HEK293 (cell line): ENCODE measurements at regions not wholly inside any gene's neighbourhood (a gene's known extent, or its start where the extent isn't known, plus 50 kb on each side); places are given as distances from the start of the nearest gene placed in this dataset.

Source experiments
- CTCF ChIA-PET: fragments of 350-600 bp; formaldehyde crosslinking; extraction: SDS; loops from one replicate; lab custom pipeline; 2021; ENCODE audit warnings: antibody characterized with exemption; lab: Yijun Ruan, JAX
- POLR2A ChIA-PET: fragments of 300-600 bp; formaldehyde crosslinking; extraction: SDS; loops from one replicate; lab custom pipeline; 2020; ENCODE audit warnings: antibody characterized with exemption, inconsistent platforms; lab: Yijun Ruan, JAX
- H3K27ac ChIP-seq: fragments of 200-500 bp; sonication (Bioruptor generic); 2 replicates; pipeline ENCODE4 v1.5.1; 2014; ENCODE audit warnings: low read depth, low read length, control low read depth, inconsistent platforms; ENCODE audit errors: extremely low read depth
- H3K36me3 ChIP-seq, 2 experiments: fragments of 200-500 bp in 1 of 2; sonication (Bioruptor generic) in 1 of 2; 1 replicate in 1 of 2; 2 replicates in 1 of 2; pipeline ENCODE4 v1.5.1; 2014 to 2017; ENCODE audit warnings: inconsistent platforms in 2 of 2, low read length in 2 of 2; ENCODE audit not compliant: control insufficient read depth in 2 of 2, insufficient read depth in 1 of 2
- H3K4me1 ChIP-seq: fragments of 200-500 bp; sonication (Bioruptor generic); 2 replicates; pipeline ENCODE4 v1.5.1; 2014; ENCODE audit warnings: mild to moderate bottlenecking, low read length, inconsistent platforms; ENCODE audit not compliant: control insufficient read depth, insufficient read depth
- H3K4me3 ChIP-seq: 2 replicates; pipeline ENCODE4 v1.5.1; 2011; ENCODE audit warnings: low read depth, mild to moderate bottlenecking, control low read depth, low read length, moderate library complexity
- H3K9me3 ChIP-seq: fragments of 200-500 bp; sonication (Bioruptor generic); 2 replicates; pipeline ENCODE4 v1.5.1; 2014; ENCODE audit warnings: low read depth, low read length, inconsistent platforms; ENCODE audit not compliant: control insufficient read depth, insufficient read depth
- GLIS1 ChIP-seq: fragments of 450-650 bp; formaldehyde crosslinking; IDR thresholded peaks from 2 replicates; pipeline ENCODE4 v1.5.1; 2016; ENCODE audit warnings: missing biosample characterization, missing genetic modification characterization
- KLF17 ChIP-seq: fragments of 450-650 bp; formaldehyde crosslinking; IDR thresholded peaks from 2 replicates; pipeline ENCODE4 v1.5.1; 2016; ENCODE audit warnings: missing biosample characterization, missing genetic modification characterization
- TCF7L2 ChIP-seq: IDR thresholded peaks from 2 replicates; pipeline ENCODE4 v1.6.1; 2011; ENCODE audit warnings: low read depth, mild to moderate bottlenecking, inconsistent platforms, low read length, moderate library complexity, borderline replicate concordance
- TRIM28 ChIP-seq: IDR thresholded peaks from 2 replicates; pipeline ENCODE4 v1.6.1; 2011; ENCODE audit warnings: low read length, control low read depth, borderline replicate concordance
- ZBTB10 ChIP-seq: fragments of 450-650 bp; formaldehyde crosslinking; IDR thresholded peaks from 2 replicates; pipeline ENCODE4 v1.5.1; 2016; ENCODE audit warnings: missing biosample characterization, missing genetic modification characterization
- ZBTB11 ChIP-seq: fragments of 450-650 bp; formaldehyde crosslinking; conservative IDR thresholded peaks from 2 replicates; pipeline ENCODE4 v1.5.1; 2016; ENCODE audit warnings: low read depth, missing biosample characterization, missing genetic modification characterization
- ZEB2 ChIP-seq: fragments of 450-650 bp; formaldehyde crosslinking; IDR thresholded peaks from 2 replicates; pipeline ENCODE4 v1.5.1; 2016; ENCODE audit warnings: missing biosample characterization, missing genetic modification characterization
- ZNF114 ChIP-seq: fragments of 450-650 bp; formaldehyde crosslinking; IDR thresholded peaks from 2 replicates; pipeline ENCODE4 v1.5.0; 2017; ENCODE audit warnings: missing biosample characterization, missing genetic modification characterization
- ZNF132 ChIP-seq: fragments of 450-650 bp; formaldehyde crosslinking; IDR thresholded peaks from 2 replicates; pipeline ENCODE4 v1.5.1; 2017; ENCODE audit warnings: missing biosample characterization, missing genetic modification characterization, borderline replicate concordance
- ZNF169 ChIP-seq: fragments of 450-650 bp; formaldehyde crosslinking; IDR thresholded peaks from 2 replicates; pipeline ENCODE4 v1.5.1; 2016; ENCODE audit warnings: missing biosample characterization, missing genetic modification characterization
- ZNF2 ChIP-seq: fragments of 450-650 bp; formaldehyde crosslinking; IDR thresholded peaks from 2 replicates; pipeline ENCODE4 v1.5.1; 2016; ENCODE audit warnings: missing biosample characterization, missing genetic modification characterization
- ZNF221 ChIP-seq: fragments of 450-650 bp; formaldehyde crosslinking; IDR thresholded peaks from 2 replicates; pipeline ENCODE4 v1.5.1; 2017; ENCODE audit warnings: missing biosample characterization, missing genetic modification characterization, borderline replicate concordance
- ZNF248 ChIP-seq: fragments of 450-650 bp; formaldehyde crosslinking; IDR thresholded peaks from 2 replicates; pipeline ENCODE4 v1.5.1; 2017; ENCODE audit warnings: missing biosample characterization, missing genetic modification characterization
- ZNF362 ChIP-seq: fragments of 450-650 bp; formaldehyde crosslinking; IDR thresholded peaks from 2 replicates; pipeline ENCODE4 v1.5.1; 2016; ENCODE audit warnings: missing biosample characterization, missing genetic modification characterization
- ZNF510 ChIP-seq: fragments of 450-650 bp; formaldehyde crosslinking; IDR thresholded peaks from 2 replicates; pipeline ENCODE4 v1.5.1; 2018; ENCODE audit warnings: mild to moderate bottlenecking, missing genetic modification characterization, missing biosample characterization; ENCODE audit not compliant: insufficient replicate concordance
- ZNF629 ChIP-seq: fragments of 450-650 bp; formaldehyde crosslinking; IDR thresholded peaks from 2 replicates; pipeline ENCODE4 v1.5.1; 2017; ENCODE audit warnings: missing biosample characterization, missing genetic modification characterization
- ZNF660 ChIP-seq: fragments of 450-650 bp; IDR thresholded peaks from 2 replicates; pipeline ENCODE4 v1.5.1; 2018; ENCODE audit warnings: missing biosample characterization, mild to moderate bottlenecking, missing genetic modification characterization
- ZNF76 ChIP-seq: fragments of 450-650 bp; formaldehyde crosslinking; IDR thresholded peaks from 2 replicates; pipeline ENCODE4; 2016; ENCODE audit warnings: low read depth, missing biosample characterization, missing genetic modification characterization, borderline replicate concordance
- TF ChIP-seq, protein P1 (sequence below): fragments of 450-650 bp; IDR thresholded peaks from 2 replicates; pipeline ENCODE4 v1.5.1; 2018; ENCODE audit warnings: missing biosample characterization, mild to moderate bottlenecking, missing genetic modification characterization
- TF ChIP-seq, protein P2 (sequence below): fragments of 450-650 bp; formaldehyde crosslinking; IDR thresholded peaks from 2 replicates; pipeline ENCODE4 v1.5.1; 2017; ENCODE audit warnings: missing biosample characterization, missing genetic modification characterization
- TF ChIP-seq, protein P3 (sequence below): fragments of 450-650 bp; formaldehyde crosslinking; IDR thresholded peaks from 2 replicates; pipeline ENCODE4 v1.5.1; 2017; ENCODE audit warnings: missing biosample characterization, missing genetic modification characterization

- no peak for TF ChIP-seq ZBTB11
- no peak for TF ChIP-seq ZNF248
These were observed 313.9 kb upstream of the GRID2 start (continued) for GRCh38 chr4:91989914-91990313.

- H3K9me3 ChIP-seq, result no peaks in the 10 kb centered on the region
- no peaks in the 10 kb centered on the region for H3K36me3 ChIP-seq
- ChIA-PET CTCF (interaction anchor here (0.7 kb wide), 1 partner anchor 14 kb away, joined by 4 read pairs; no protein-coding TSS in a partner anchor), POLR2A (no interaction called here)
- H3K4me1 ChIP-seq, result no peaks in the 10 kb centered on the region
- no peak overlapping the region for H3K27ac ChIP-seq
- no peak overlapping the region for H3K4me3 ChIP-seq
- TF ChIP-seq ZNF132 (tag by site-specific recombination) (no peak), KLF17 (tag by site-specific recombination) (no peak), TRIM28 (no peak), ZNF362 (tag by site-specific recombination) (no peak), ZNF2 (tag by site-specific recombination) (no peak), ZNF629 (tag by site-specific recombination) (no peak), ZNF221 (no peak), TCF7L2 (no peak), ZEB2 (tag by site-specific recombination) (no peak), ZNF660 (no peak), ZNF169 (no peak)
- TF ChIP-seq, protein P1, sequence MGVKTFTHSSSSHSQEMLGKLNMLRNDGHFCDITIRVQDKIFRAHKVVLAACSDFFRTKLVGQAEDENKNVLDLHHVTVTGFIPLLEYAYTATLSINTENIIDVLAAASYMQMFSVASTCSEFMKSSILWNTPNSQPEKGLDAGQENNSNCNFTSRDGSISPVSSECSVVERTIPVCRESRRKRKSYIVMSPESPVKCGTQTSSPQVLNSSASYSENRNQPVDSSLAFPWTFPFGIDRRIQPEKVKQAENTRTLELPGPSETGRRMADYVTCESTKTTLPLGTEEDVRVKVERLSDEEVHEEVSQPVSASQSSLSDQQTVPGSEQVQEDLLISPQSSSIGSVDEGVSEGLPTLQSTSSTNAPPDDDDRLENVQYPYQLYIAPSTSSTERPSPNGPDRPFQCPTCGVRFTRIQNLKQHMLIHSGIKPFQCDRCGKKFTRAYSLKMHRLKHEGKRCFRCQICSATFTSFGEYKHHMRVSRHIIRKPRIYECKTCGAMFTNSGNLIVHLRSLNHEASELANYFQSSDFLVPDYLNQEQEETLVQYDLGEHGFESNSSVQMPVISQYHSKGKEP (tag by site-specific recombination), result no peak
- TF ChIP-seq, protein P2, sequence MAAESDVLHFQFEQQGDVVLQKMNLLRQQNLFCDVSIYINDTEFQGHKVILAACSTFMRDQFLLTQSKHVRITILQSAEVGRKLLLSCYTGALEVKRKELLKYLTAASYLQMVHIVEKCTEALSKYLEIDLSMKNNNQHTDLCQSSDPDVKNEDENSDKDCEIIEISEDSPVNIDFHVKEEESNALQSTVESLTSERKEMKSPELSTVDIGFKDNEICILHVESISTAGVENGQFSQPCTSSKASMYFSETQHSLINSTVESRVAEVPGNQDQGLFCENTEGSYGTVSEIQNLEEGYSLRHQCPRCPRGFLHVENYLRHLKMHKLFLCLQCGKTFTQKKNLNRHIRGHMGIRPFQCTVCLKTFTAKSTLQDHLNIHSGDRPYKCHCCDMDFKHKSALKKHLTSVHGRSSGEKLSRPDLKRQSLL, result no peak
- TF ChIP-seq, all 188 proteins: peak for 0
These were observed 313.0 kb upstream of the GRID2 start for GRCh38 chr4:91990726-91991125.

GRCh38 chr4:91997045-91997444, 306.7 kb upstream of the GRID2 start:
- no peaks in the 10 kb centered on the region for H3K4me1 ChIP-seq
- CTCF ChIA-PET, result no interaction called here
- TF ChIP-seq ZNF114 (tag by site-specific recombination), result no peak
- no peak for TF ChIP-seq GLIS1 (tag by site-specific recombination)
- TF ChIP-seq ZNF169, result no peak
- no peak for TF ChIP-seq ZNF510 (tag by site-specific recombination)
- TF ChIP-seq, protein P3, sequence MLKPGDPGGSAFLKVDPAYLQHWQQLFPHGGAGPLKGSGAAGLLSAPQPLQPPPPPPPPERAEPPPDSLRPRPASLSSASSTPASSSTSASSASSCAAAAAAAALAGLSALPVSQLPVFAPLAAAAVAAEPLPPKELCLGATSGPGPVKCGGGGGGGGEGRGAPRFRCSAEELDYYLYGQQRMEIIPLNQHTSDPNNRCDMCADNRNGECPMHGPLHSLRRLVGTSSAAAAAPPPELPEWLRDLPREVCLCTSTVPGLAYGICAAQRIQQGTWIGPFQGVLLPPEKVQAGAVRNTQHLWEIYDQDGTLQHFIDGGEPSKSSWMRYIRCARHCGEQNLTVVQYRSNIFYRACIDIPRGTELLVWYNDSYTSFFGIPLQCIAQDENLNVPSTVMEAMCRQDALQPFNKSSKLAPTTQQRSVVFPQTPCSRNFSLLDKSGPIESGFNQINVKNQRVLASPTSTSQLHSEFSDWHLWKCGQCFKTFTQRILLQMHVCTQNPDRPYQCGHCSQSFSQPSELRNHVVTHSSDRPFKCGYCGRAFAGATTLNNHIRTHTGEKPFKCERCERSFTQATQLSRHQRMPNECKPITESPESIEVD (tag by site-specific recombination), result no peak
- no peak for TF ChIP-seq ZBTB10 (tag by site-specific recombination)
- no peak for TF ChIP-seq ZNF76 (tag by site-specific recombination)
- POLR2A ChIA-PET, result no interaction called here
- H3K9me3 ChIP-seq, result no peaks in the 10 kb centered on the region
- no peaks in the 10 kb centered on the region for H3K36me3 ChIP-seq
- no peak overlapping the region for H3K4me3 ChIP-seq
- no peak overlapping the region for H3K27ac ChIP-seq
